OCI-LY3 (cell line): ENCODE measurements at regions not wholly inside any gene's neighbourhood (a gene's known extent, or its start where the extent isn't known, plus 50 kb on each side); places are given as distances from the start of the nearest gene placed in this dataset.

Experiments used
- H2AFZ ChIP-seq: fragments of 200-600, 300-600 bp; shearing (Covaris generic); 2 replicates; pipeline ENCODE4 v1.6.0; 2014; ENCODE audit warnings: antibody characterized with exemption, low read depth, low read length
- H3K27ac ChIP-seq: fragments of 200-600, 300-600 bp; sonication (generic); 2 replicates; pipeline ENCODE4 v1.5.1; 2014; ENCODE audit warnings: mild to moderate bottlenecking, low read length, moderate library complexity, mixed read lengths
- H3K27me3 ChIP-seq: fragments of 200-600, 300-600 bp; sonication (generic); 2 replicates; pipeline ENCODE4 v1.6.1; 2014; ENCODE audit warnings: low read depth, low read length, mixed read lengths
- H3K36me3 ChIP-seq: fragments of 200-600, 300-600 bp; sonication (generic); replicated peaks from 2 replicates; pipeline ENCODE3; 2014; ENCODE audit warnings: low read depth, low read length, mixed read lengths
- H3K4me1 ChIP-seq: fragments of 300-600, 200-600 bp; sonication (generic); 2 replicates; pipeline ENCODE4 v1.6.1; 2014; ENCODE audit warnings: low read length, mixed read lengths
- H3K4me2 ChIP-seq: fragments of 200-600, 300-600 bp; sonication (generic); 2 replicates; pipeline ENCODE4 v1.6.1; 2014; ENCODE audit warnings: low read length, mixed read lengths
- H3K4me3 ChIP-seq: fragments of 300-600, 200-600 bp; sonication (generic); 2 replicates; pipeline ENCODE4 v1.5.1; 2014; ENCODE audit warnings: antibody characterized with exemption, mild to moderate bottlenecking, low read length, moderate library complexity
- H3K79me2 ChIP-seq: fragments of 300-600, 200-600 bp; shearing (Covaris generic); 2 replicates; pipeline ENCODE4 v1.6.1; 2014; ENCODE audit warnings: mild to moderate bottlenecking, low read length, mixed read lengths
- H3K9ac ChIP-seq: fragments of 300-600, 200-600 bp; shearing (Covaris generic); 2 replicates; pipeline ENCODE4 v1.6.0; 2014; ENCODE audit warnings: mild to moderate bottlenecking, low read length, moderate library complexity
- H3K9me3 ChIP-seq: fragments of 200-600, 300-600 bp; shearing (Covaris generic); 2 replicates; pipeline ENCODE4 v1.6.1; 2014; ENCODE audit warnings: low read length, mixed read lengths; ENCODE audit not compliant: insufficient read depth
- H4K20me1 ChIP-seq: fragments of 200-600, 300-600 bp; sonication (generic); 2 replicates; pipeline ENCODE4 v1.6.1; 2016; ENCODE audit warnings: low read length, mixed read lengths; ENCODE audit not compliant: insufficient read depth
- CTCF ChIP-seq: fragments of 200-600, 300-600 bp; sonication (generic); IDR thresholded peaks from 2 replicates; pipeline ENCODE4 v1.5.1; 2014; ENCODE audit warnings: antibody characterized with exemption, low read length, low read depth
- EZH2phosphoT487 ChIP-seq: fragments of 200-600 bp; shearing (Covaris generic); IDR thresholded peaks from 2 replicates; pipeline ENCODE4 v1.6.1; 2018; ENCODE audit warnings: antibody characterized with exemption, mixed run types, low read depth

- Histone ChIP-seq H3K27ac (no peak overlapping the region), H3K79me2 (no peaks in the 10 kb centered on the region), H3K36me3 (no peaks in the 10 kb centered on the region), H3K9me3 (no peaks in the 10 kb centered on the region), H4K20me1 (no peaks in the 10 kb centered on the region), H3K4me2 (no peak overlapping the region), H3K4me3 (no peak overlapping the region), H3K9ac (no peak overlapping the region), H3K27me3 (no peaks in the 10 kb centered on the region), H2AFZ (no peak overlapping the region), H3K4me1 (no peaks in the 10 kb centered on the region)
- no peak for TF ChIP-seq CTCF
- TF ChIP-seq EZH2phosphoT487 = no peak
Observed at GRCh38 chr2:185360776-185361175, 377.8 kb upstream of the FSIP2 start.

DNA sequence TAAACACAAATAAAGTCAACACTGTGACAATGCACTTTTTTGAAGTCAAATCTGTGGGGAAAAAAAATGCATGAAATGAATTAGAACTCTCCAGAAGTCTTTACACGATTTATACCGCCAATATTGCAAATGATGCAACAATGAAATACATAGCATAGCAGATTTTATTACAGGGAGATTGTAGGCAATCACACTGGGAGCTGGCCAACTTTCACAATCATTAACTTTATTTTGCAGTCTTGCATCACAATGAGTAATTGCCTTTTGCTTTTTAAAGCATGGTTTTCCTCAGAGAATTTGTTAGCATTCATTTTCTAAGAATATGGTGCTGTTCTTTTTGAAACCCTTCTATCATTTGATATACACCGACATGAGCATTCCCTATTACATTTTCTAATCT is 366.4 kb upstream of the FSIP2 start:
- no peaks in the 10 kb centered on the region for H3K27me3 ChIP-seq
- no peak overlapping the region for H3K4me2 ChIP-seq
- no peaks in the 10 kb centered on the region for H3K9me3 ChIP-seq
- TF ChIP-seq CTCF (no peak), EZH2phosphoT487 (no peak)
- H3K4me3 ChIP-seq = no peak overlapping the region
- H4K20me1 ChIP-seq = no peaks in the 10 kb centered on the region
- no peaks in the 10 kb centered on the region for H3K79me2 ChIP-seq
- no peaks in the 10 kb centered on the region for H3K4me1 ChIP-seq
- H2AFZ ChIP-seq = no peak overlapping the region
- H3K36me3 ChIP-seq = no peaks in the 10 kb centered on the region
- H3K27ac ChIP-seq = no peak overlapping the region
- H3K9ac ChIP-seq = no peak overlapping the region

GRCh38 chr2:185373229-185373628 is 365.4 kb upstream of the FSIP2 start:
- H3K36me3 ChIP-seq = no peaks in the 10 kb centered on the region
- H3K9me3 ChIP-seq = no peaks in the 10 kb centered on the region
- H3K27me3 ChIP-seq = no peaks in the 10 kb centered on the region
- H2AFZ ChIP-seq = no peak overlapping the region
- H3K4me2 ChIP-seq = no peak overlapping the region
- no peak overlapping the region for H3K9ac ChIP-seq
- H3K4me3 ChIP-seq = no peak overlapping the region
- no peaks in the 10 kb centered on the region for H3K4me1 ChIP-seq
- H3K79me2 ChIP-seq = no peaks in the 10 kb centered on the region
- no peak overlapping the region for H3K27ac ChIP-seq
- TF ChIP-seq EZH2phosphoT487 (no peak), CTCF (no peak)
- H4K20me1 ChIP-seq = no peaks in the 10 kb centered on the region

DNA sequence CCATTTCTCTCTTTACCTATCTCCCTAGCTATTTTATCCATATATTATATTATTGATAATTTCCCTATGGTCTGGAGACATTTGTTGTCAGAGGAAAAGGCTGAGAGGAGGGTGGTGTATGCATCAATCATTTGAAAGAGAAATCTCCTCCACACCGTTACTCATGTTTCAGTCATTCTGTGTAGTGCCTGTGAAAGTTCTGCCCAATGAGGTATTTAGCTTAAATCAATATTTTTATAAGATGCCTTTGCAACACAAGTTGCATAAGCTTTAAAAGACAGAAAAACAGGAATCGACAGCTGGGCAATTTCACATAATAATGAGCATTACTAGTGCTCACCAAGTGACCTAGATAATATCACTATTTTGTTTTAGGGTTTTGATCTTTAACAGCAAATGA is 363.7 kb upstream of the FSIP2 start:
- Histone ChIP-seq H3K4me1 (no peaks in the 10 kb centered on the region), H3K9ac (no peak overlapping the region), H3K27ac (no peak overlapping the region), H3K36me3 (no peaks in the 10 kb centered on the region), H2AFZ (no peak overlapping the region), H3K4me3 (no peak overlapping the region), H3K79me2 (no peaks in the 10 kb centered on the region), H3K27me3 (no peaks in the 10 kb centered on the region), H3K9me3 (no peaks in the 10 kb centered on the region), H3K4me2 (no peak overlapping the region), H4K20me1 (no peaks in the 10 kb centered on the region)
- TF ChIP-seq EZH2phosphoT487 (no peak), CTCF (no peak)
